Esophagus squamous epithelium (tissue), 5 donors: ENCODE measurements at regions not wholly inside any gene's neighbourhood (a gene's known extent, or its start where the extent isn't known, plus 50 kb on each side); places are given as distances from the start of the nearest gene placed in this dataset.

Experiments
- DNase-seq: peaks from one replicate; lab custom pipeline; 2025; lab: John Stamatoyannopoulos, UW
- H3K27ac ChIP-seq, 4 donors: fragments of 200-600 bp; sonication (generic); one replicate each; pipeline ENCODE4 v1.5.1; 2016 to 2019; ENCODE audit warnings: mild to moderate bottlenecking in 1 of 4
- H3K27me3 ChIP-seq, 4 donors: fragments of 200-600 bp; sonication (generic); 1 replicate in 3 of 4; 2 replicates in 1 of 4; pipeline versions ENCODE4 v1.5.1 to v1.6.0; 2017 to 2021; ENCODE audit warnings: antibody characterized with exemption in 1 of 4
- H3K36me3 ChIP-seq, 3 donors: fragments of 200-600 bp; sonication (generic); one replicate each; pipeline ENCODE4 v1.5.1; 2016 to 2019
- H3K4me1 ChIP-seq, 3 donors: fragments of 200-600 bp; sonication (generic); one replicate each; pipeline ENCODE4 v1.5.1; 2017 to 2019
- H3K4me3 ChIP-seq, 4 donors: fragments of 200-600 bp; sonication (generic); 1 replicate in 3 of 4; 2 replicates in 1 of 4; pipeline ENCODE4 v1.5.1; 2016 to 2019; ENCODE audit warnings: mild to moderate bottlenecking in 2 of 4, moderate library complexity in 1 of 4
- H3K9me3 ChIP-seq, 3 donors: fragments of 200-600 bp; sonication (generic); one replicate each; pipeline ENCODE4 v1.5.1; 2016 to 2019
- CTCF ChIP-seq, 6 experiments: fragments of 450-650 bp in 4 of 6; fragments of 200-600 bp in 2 of 6; sonication (generic) in 2 of 6; IDR thresholded peaks; one replicate each; pipeline ENCODE4 v1.5.1; 2016 to 2019; ENCODE audit warnings: antibody characterized with exemption in 6 of 6, mild to moderate bottlenecking in 4 of 6, moderate library complexity in 4 of 6
- POLR2A ChIP-seq, 4 donors: fragments of 450-650 bp; IDR thresholded peaks; one replicate each; pipeline ENCODE4 v1.6.1; 2017; ENCODE audit warnings: antibody characterized with exemption in 4 of 4, mild to moderate bottlenecking in 4 of 4, moderate library complexity in 3 of 4
- WGBS, 2 donors: methylation state at CpG; one replicate each; pipeline ENCODE4 v1.1.5; 2018; 5-methylcytosine and 5-hydroxymethylcytosine counted together
- intact Hi-C: fragments of 100-400 bp; cut with DNase I; formaldehyde crosslinking; loops from one replicate; pipeline ENCODE4 v1.15.0; 2022
- donor health status: DM: yes; HTN: yes; CAD: no.

GRCh38 chr10:111748184-111748583 is 435.4 kb downstream of the GPAM start:
- intact Hi-C loops: no loop called here
- TF ChIP-seq POLR2A (IDR thresholded peaks at IDR 0.05) (no peak), CTCF (IDR thresholded peaks at IDR 0.05) (no peak)
- 67 to 70% methylated on average over 2 of the region's 2 CpGs for WGBS, 2 donors

GRCh38 chr10:111750165-111750849 is 433.3 kb downstream of the GPAM start:
- H3K27ac ChIP-seq: no peak overlapping the region
- H3K27me3 ChIP-seq: no peaks in the 10 kb centered on the region
- DNase-seq: no peak
- no peak for TF ChIP-seq CTCF (IDR thresholded peaks at IDR 0.05)
- no peaks in the 10 kb centered on the region for H3K36me3 ChIP-seq
- no peak overlapping the region for H3K4me3 ChIP-seq
- 41 to 51% methylated on average over 2 of the region's 2 CpGs for WGBS, 2 donors
- intact Hi-C loops: no loop called here
- H3K4me1 ChIP-seq: no peaks in the 10 kb centered on the region
- H3K9me3 ChIP-seq: no peaks in the 10 kb centered on the region

More at GRCh38 chr10:111748184-111748583, 435.4 kb downstream of the GPAM start:
- no peaks in the 10 kb centered on the region for H3K36me3 ChIP-seq
- DNase-seq: no peak
- H3K4me3 ChIP-seq: no peak overlapping the region
- H3K27ac ChIP-seq: no peak overlapping the region
- no peaks in the 10 kb centered on the region for H3K27me3 ChIP-seq
- H3K9me3 ChIP-seq: no peaks in the 10 kb centered on the region
- H3K4me1 ChIP-seq: no peaks in the 10 kb centered on the region

- 28 to 36% methylated on average over 14 of the region's 14 CpGs for WGBS, 2 donors
- Histone ChIP-seq H3K4me1 (no peaks in the 10 kb centered on the region), H3K36me3 (no peaks in the 10 kb centered on the region), H3K27ac (no peak overlapping the region), H3K9me3 (no peaks in the 10 kb centered on the region), H3K4me3 (no peak overlapping the region), H3K27me3 (no peaks in the 10 kb centered on the region)
- TF ChIP-seq POLR2A (IDR thresholded peaks at IDR 0.05): no peak
- peak in 1 of 6 experiments; percentile 48 for TF ChIP-seq CTCF (IDR thresholded peaks at IDR 0.05)
- intact Hi-C loops: no loop called here
- no peak for DNase-seq
Observed at GRCh38 chr10:111756217-111757061, 427.1 kb downstream of the GPAM start.

- TF ChIP-seq POLR2A (IDR thresholded peaks at IDR 0.05): no peak
- TF ChIP-seq CTCF (IDR thresholded peaks at IDR 0.05): no peak
- intact Hi-C loops: no loop called here
- H3K27me3 ChIP-seq: no peaks in the 10 kb centered on the region
Observed at GRCh38 chr10:111758593-111758992, 425.0 kb downstream of the GPAM start.

GRCh38 chr10:111762114-111762513 is 421.5 kb downstream of the GPAM start:
- no peaks in the 10 kb centered on the region for H3K9me3 ChIP-seq
- H3K27me3 ChIP-seq: no peaks in the 10 kb centered on the region
- H3K36me3 ChIP-seq: no peaks in the 10 kb centered on the region
- no peak overlapping the region for H3K4me3 ChIP-seq
- no peak for TF ChIP-seq POLR2A (IDR thresholded peaks at IDR 0.05)
- TF ChIP-seq CTCF (IDR thresholded peaks at IDR 0.05): no peak
- no peaks in the 10 kb centered on the region for H3K4me1 ChIP-seq
- no peak for DNase-seq
- WGBS, 2 donors: 81 to 84% methylated on average over 4 of the region's 4 CpGs
- H3K27ac ChIP-seq: no peak overlapping the region
- intact Hi-C loops: no loop called here

More at GRCh38 chr10:111758593-111758992, 425.0 kb downstream of the GPAM start:
- WGBS, 2 donors: 68 to 75% methylated on average over 3 of the region's 3 CpGs
- Histone ChIP-seq H3K4me1 (no peaks in the 10 kb centered on the region), H3K36me3 (no peaks in the 10 kb centered on the region), H3K4me3 (no peak overlapping the region), H3K9me3 (no peaks in the 10 kb centered on the region), H3K27ac (no peak overlapping the region)
- DNase-seq: no peak
